ENCODE measurements at regions not wholly inside any gene's neighbourhood (a gene's known extent, or its start where the extent isn't known, plus 50 kb on each side); places are given as distances from the start of the nearest gene placed in this dataset.

DNA sequence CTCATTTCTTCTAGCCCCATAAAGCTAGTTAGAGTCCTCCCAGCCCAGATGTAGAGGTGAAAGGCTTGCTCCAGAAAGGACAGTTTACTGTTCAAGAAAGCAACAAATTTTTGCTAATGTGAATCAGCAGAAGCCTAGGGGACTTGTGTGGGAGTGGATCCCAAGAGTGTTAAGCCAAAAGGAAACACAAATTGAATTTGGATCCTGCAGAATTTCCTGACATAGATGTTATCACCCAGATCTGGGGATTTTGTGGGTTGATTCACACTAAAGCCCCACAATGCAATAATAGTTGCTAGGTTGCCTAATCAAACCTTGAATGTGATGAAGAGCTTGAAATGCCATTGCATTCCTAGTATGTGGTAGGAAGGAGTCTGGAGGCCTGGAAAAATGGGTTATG lies 135.2 kb upstream of the HS3ST3A1 start:
- DNase-seq (ENCODE audit: low read depth in 2 of 2), result no peak

DNA sequence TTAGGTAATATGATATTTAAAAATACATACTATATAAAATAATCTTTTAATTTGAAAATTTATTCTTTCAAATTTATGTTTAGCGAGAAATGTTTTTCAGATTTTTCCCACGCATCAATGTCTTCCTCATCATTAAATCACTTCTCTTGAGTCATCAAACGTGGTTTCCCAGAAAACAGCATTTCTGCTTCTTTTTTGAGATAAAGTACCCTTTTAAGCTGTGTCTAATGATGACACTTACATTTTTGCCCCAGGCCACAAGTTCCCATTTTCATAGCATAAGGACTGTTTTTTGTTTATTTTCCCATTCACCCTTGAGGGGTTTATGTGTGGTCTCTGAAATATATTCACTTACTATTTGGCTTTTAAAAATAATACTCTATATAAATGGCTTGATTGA lies 139.0 kb upstream of the HS3ST3A1 start:
- DNase-seq (ENCODE audit: low read depth in 2 of 2), result no peak

DNA sequence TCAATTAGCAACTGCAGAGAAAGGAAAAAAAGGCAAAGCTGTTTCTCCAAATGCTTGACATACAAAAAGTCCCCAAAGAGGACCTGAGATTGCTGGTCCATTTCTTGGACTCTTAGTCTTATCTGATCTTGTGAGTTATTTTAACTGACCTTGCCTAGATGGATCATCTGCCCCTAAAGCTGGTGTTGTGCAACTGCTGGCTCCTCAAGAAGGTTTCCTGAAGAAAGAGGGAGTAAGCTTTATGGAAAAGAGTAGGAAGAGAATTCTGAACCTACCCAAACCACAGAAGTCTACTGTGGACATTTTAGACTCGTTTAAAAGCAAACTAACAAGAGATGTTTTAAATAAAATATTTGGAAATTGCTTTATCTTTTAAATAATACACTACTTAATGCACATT lies 140.0 kb upstream of the HS3ST3A1 start:
- DNase-seq (ENCODE audit: low read depth in 2 of 2), result no peak

DNA sequence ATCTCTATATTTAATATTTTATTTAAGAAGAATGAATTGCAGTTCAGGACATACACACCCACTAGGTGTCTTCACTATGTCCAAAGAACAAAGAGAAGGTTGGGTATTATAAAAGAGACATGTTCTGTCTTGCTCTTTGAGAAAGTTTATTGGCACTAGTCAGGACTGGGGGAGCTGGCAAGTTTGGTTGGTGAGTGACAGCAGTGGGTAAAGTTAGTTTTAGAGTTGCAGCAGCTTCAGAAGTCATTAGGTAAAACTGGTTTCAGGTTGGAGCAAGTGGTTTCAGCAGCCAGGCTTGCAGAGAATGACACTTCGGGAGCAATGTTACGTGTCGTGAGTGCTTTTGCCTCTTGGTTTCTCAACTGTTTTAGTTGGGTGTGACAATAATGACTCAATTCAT lies 142.2 kb upstream of the HS3ST3A1 start:
- no peak for DNase-seq (ENCODE audit: low read depth in 2 of 2)

GRCh38 chr17:13746404-13746803 lies 144.7 kb upstream of the HS3ST3A1 start:
- DNase-seq (ENCODE audit: low read depth in 2 of 2), result no peak

DNA sequence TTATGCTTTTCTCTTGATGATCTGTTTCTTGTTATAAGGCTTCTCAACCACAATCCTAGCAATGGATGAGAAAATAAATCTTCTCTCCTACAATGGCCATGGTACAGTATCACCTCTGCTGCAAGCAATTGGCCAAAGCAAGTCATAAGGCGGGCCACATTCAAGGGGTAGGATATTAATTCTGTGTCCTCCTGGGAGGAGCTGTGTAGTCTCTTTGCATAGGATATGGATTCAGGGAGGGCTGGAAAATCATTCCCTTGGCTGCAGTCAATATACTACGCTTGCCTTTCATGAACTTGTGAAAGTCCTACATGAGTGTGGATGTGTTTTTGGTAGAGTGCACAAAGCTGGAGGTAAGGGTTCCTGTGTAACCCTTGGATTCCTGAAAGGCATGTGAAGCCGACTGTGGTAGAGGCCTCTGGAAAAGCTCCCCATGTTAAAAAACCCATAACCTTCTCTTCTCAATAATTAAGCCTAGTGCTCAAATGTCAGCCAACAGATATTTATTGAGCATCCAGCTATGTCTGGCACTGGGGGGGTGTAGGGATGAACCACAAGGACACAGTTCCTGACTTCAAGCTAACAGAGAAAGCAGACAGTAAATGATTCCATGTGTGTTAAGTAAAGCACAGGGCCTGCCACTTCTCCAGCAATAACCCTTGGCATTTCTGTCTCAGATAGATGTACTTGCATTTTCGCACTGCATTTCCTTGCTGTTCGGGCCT lies 147.6 kb upstream of the HS3ST3A1 start:
- DNase-seq (ENCODE audit: low read depth in 2 of 2), result no peak

GRCh38 chr17:13749891-13750235 lies 148.1 kb upstream of the HS3ST3A1 start:
- no peak for DNase-seq (ENCODE audit: low read depth in 2 of 2)

GRCh38 chr17:13750816-13751793 lies 149.4 kb upstream of the HS3ST3A1 start:
- DNase-seq (ENCODE audit: low read depth in 2 of 2), result no peak

- no peak for DNase-seq (ENCODE audit: low read depth in 2 of 2)
These were observed 151.4 kb upstream of the HS3ST3A1 start for GRCh38 chr17:13753154-13753553.

DNA sequence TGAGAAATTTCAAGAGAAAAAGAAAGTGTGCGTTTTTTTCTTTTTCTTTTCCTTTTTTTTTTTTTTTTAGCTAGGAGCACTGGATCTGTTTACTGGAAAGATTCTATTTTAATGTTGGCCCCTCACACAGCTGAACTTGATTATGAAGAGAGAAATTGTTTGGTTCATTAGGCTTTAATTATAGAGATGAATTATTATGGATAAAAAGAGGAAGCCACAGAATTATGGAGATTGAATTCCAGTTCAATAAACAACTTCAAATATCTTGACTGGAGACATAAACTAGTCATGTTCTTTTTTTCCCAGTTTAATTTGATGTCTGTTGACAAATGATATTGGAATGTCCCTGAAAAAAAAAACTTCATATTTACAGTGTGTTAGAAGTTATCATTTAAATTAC lies 152.0 kb upstream of the HS3ST3A1 start:
- DNase-seq (ENCODE audit: low read depth in 2 of 2), result no peak

DNA sequence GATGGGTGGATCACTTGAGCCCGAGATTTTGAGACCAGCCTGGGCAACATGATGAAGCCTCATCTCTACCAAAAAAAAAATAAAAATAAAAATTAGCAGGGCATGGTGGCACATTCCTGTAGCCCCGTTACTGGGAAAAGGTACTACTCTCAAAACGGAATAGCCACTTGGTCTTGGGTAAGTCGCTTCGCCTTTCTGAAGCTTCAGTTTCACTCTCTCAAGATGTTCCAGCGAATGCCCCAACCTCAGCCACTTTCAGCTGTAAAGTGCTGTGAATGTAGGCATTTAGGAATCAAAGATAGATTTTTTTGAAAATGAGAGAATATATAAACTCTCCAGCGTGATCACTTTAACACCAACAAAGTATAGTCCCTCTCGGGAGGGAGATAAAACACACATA lies 154.1 kb upstream of the HS3ST3A1 start:
- DNase-seq (ENCODE audit: low read depth in 2 of 2), result no peak

DNA sequence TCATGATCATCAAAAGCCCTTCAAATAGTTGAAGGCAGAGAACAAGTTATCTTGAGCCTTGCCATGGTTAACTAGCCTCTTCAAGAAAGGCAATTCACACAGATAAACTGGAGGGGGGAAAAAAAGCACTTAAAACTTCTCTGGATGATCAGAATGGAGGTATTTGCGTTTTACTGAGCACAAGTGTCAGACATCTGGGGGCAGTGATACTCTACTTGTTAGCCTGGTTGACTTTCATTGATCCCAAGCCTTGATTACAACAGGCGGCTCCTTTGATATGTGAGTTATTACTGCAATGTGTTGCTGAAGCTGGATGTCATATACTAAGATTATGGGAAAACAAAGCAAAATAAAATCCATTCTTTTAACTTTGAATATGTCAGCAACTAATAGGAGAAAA lies 155.0 kb upstream of the HS3ST3A1 start:
- DNase-seq (ENCODE audit: low read depth in 2 of 2), result no peak

GRCh38 chr17:13757871-13758270 lies 156.1 kb upstream of the HS3ST3A1 start:
- no peak for DNase-seq (ENCODE audit: low read depth in 2 of 2)

GRCh38 chr17:13759518-13760335 lies 158.0 kb upstream of the HS3ST3A1 start:
- DNase-seq (ENCODE audit: low read depth in 2 of 2), result no peak

GRCh38 chr17:13761038-13761603 lies 159.4 kb upstream of the HS3ST3A1 start:
- no peak for DNase-seq (ENCODE audit: low read depth in 2 of 2)

GRCh38 chr17:13765701-13766100 lies 164.0 kb upstream of the HS3ST3A1 start:
- no peak for DNase-seq (ENCODE audit: low read depth in 2 of 2)

- DNase-seq (ENCODE audit: low read depth in 2 of 2), result no peak
These were observed 169.0 kb upstream of the HS3ST3A1 start for GRCh38 chr17:13770702-13771101.

DNA sequence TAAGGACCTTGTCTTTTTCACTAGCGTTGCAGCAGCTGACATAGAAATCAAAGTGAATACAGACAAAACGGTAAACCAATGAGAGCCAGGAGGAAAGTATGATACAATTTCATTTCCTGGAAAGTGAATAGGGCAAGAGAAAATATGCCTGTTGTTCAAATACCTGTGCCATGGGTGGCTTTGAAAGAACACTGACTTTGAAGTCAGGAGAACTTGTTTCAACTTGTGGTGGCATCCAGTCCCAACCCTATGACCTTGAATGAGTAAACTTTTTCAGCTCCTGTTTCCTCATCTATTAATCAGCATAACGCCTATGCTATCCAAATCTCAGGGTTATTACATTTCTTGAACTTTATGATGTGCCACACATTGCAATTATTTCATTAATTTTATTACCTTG lies 173.7 kb upstream of the HS3ST3A1 start:
- DNase-seq (ENCODE audit: low read depth in 2 of 2), result no peak

DNA sequence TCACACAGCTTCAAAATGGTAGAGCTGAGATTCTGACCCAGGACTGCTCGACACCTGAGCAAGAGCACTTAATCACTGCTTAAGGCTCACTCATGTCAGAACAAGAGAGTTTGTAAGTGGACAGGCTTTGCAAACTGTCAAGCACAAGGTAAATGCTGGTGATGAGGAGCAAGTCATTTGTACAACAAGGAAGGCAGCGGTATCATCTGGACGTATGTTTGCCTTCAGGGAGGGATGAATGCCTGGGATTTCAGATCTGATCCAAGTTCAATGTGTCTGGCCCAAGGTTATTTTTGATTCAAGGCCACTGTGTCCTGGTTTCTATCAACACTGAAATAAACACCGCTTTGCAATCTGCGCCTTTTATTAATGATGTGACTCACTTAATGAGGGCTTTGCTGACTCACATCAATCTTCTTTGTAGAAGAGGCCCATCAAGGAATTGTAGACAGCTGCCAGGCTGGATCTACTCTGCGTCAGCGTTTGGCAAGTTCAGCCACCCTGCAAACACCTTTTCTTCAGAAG lies 174.4 kb upstream of the HS3ST3A1 start:
- DNase-seq (ENCODE audit: low read depth in 2 of 2), result no peak

DNA sequence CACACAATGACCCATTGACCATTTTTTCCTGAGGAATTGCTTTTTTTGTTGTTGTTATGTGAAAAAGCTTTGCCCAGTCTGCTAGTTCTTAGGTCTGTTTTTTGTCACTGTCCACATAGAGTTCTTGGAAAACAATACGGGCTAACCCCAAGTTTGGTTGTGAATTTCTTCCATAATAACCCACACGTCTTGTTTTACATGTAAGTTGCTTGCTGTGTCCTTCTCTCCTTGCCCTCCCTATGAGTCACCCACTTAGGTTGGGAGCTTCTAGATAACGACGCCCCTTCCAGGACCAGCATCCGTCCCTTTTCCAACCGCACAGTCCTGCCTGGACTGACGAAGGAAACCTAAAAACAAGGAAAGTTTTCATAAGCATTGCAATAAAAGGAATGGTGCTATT lies 175.3 kb upstream of the HS3ST3A1 start:
- no peak for DNase-seq (ENCODE audit: low read depth in 2 of 2)

GRCh38 chr17:13784434-13785095 lies 182.8 kb upstream of the HS3ST3A1 start:
- DNase-seq (ENCODE audit: low read depth in 2 of 2), result no peak

Measured in stimulated activated CD4-positive, alpha-beta T cell treated with anti-CD3 and anti-CD28 coated beads, Interleukin-12 subunit alpha, Interleukin-12 subunit beta, amount 100 ng/mL, for 24 hours (primary cell).